Ovary (tissue), 7 donors: ENCODE measurements at regions not wholly inside any gene's neighbourhood (a gene's known extent, or its start where the extent isn't known, plus 50 kb on each side); places are given as distances from the start of the nearest gene placed in this dataset.

Source experiments
- DNase-seq, 5 donors: peaks; one replicate each; pipeline ENCODE4 v3.0.0-alpha.2; 2019 to 2020
- H3K27ac ChIP-seq, 2 donors: fragments of 200-600 bp; one replicate each; pipeline versions ENCODE4 v1.5.1 to v1.8.0; 2019 to 2022
- H3K27me3 ChIP-seq: fragments of 200-600 bp; one replicate; pipeline ENCODE4 v1.8.0; 2022
- H3K36me3 ChIP-seq: fragments of 200-600 bp; sonication (generic); one replicate; pipeline ENCODE4 v1.5.1; 2019
- H3K4me1 ChIP-seq: one replicate; pipeline ENCODE4 v1.8.1; 2013; ENCODE audit warnings: mild to moderate bottlenecking, moderate library complexity; ENCODE audit not compliant: insufficient read depth
- H3K4me3 ChIP-seq: fragments of 200-600 bp; sonication (generic); one replicate; pipeline ENCODE4 v1.5.1; 2017
- H3K9me3 ChIP-seq, 2 donors: fragments of 200-600 bp in 1 of 2; sonication (generic) in 1 of 2; one replicate each; pipeline versions ENCODE4 v1.5.1 to v1.8.1; 2013 to 2019; ENCODE audit warnings: mild to moderate bottlenecking in 1 of 2, moderate library complexity in 1 of 2
- CTCF ChIP-seq, 3 donors: fragments of 450-650 bp in 2 of 3; fragments of 200-600 bp in 1 of 3; IDR thresholded peaks; one replicate each; pipeline versions ENCODE4 v1.5.1 to v1.8.0; 2016 to 2022; ENCODE audit warnings: antibody characterized with exemption in 3 of 3, mild to moderate bottlenecking in 1 of 3
- EP300 ChIP-seq: sonication (generic); formaldehyde crosslinking; IDR thresholded peaks from one replicate; pipeline ENCODE4 v1.6.1; 2017; ENCODE audit warnings: antibody characterized with exemption
- POLR2A ChIP-seq: fragments of 450-650 bp; IDR thresholded peaks from one replicate; pipeline ENCODE4 v1.6.1; 2017; ENCODE audit warnings: antibody characterized with exemption, mild to moderate bottlenecking, moderate library complexity
- WGBS, 3 donors: extraction: QIAGEN DNeasy Blood & Tissue Kit in 1 of 3; methylation state at CpG; one replicate each; pipeline versions ENCODE4 v1.1.5 to v1.1.7; 2013 to 2017; 5-methylcytosine and 5-hydroxymethylcytosine counted together
- intact Hi-C, 4 donors: fragments of 100-400 bp; cut with DNase I; formaldehyde crosslinking; loops; one replicate each; pipeline versions ENCODE4 v1.11.0 to v1.15.1; 2022 to 2023
- donor health status: DM: no; HTN: no; CAD: no; lungs with moderate emphysema.
- donor health status: DM: no; HTN: no; CAD: no.
- donor health status: Bipolar disorder and iron deficiency.
- donor health status: DM: no; HTN: no; CAD: no.
- donor health status: DM: yes; HTN: yes; CAD: no.

- intact Hi-C loops: no loop called here
- Histone ChIP-seq H3K27ac (no peak overlapping the region), H3K4me1 (peaks cover 4% of the 10 kb centered on the region), H3K4me3 (no peak overlapping the region), H3K36me3 (no peaks in the 10 kb centered on the region), H3K9me3 (no peaks in the 10 kb centered on the region), H3K27me3 (no peaks in the 10 kb centered on the region)
- no peak for TF ChIP-seq CTCF (IDR thresholded peaks at IDR 0.05)
- no peak for TF ChIP-seq POLR2A
- TF ChIP-seq EP300: no peak
- 95 to 96% (median 95%) methylated on average over 27 of the region's 27 CpGs for WGBS, 3 donors
- DNase-seq: no peak
Measured at GRCh38 chr5:179410291-179411160, 65.3 kb upstream of the ADAMTS2 start.

- no peaks in the 10 kb centered on the region for H3K27me3 ChIP-seq
- DNase-seq: no peak
- H3K4me3 ChIP-seq: no peak overlapping the region
- H3K9me3 ChIP-seq: no peaks in the 10 kb centered on the region
- H3K36me3 ChIP-seq: no peaks in the 10 kb centered on the region
- peaks cover 4% of the 10 kb centered on the region for H3K4me1 ChIP-seq
- no peak overlapping the region for H3K27ac ChIP-seq
- TF ChIP-seq CTCF (IDR thresholded peaks at IDR 0.05): no peak
- TF ChIP-seq POLR2A: no peak
- no peak for TF ChIP-seq EP300
- intact Hi-C loops: loop anchor here in 1 of 4 donors (10.0 kb wide), 1 partner anchor 245 kb away; no protein-coding TSS in a partner anchor
- WGBS, 3 donors: 86 to 94% (median 90%) methylated on average over 7 of the region's 7 CpGs
Measured at GRCh38 chr5:179409806-179410205, 64.5 kb upstream of the ADAMTS2 start.

- Histone ChIP-seq H3K4me3 (no peak overlapping the region), H3K9me3 (no peaks in the 10 kb centered on the region), H3K4me1 (peaks cover 4% of the 10 kb centered on the region), H3K27ac (no peak overlapping the region), H3K27me3 (no peaks in the 10 kb centered on the region), H3K36me3 (no peaks in the 10 kb centered on the region)
- no peak for DNase-seq
- TF ChIP-seq CTCF (IDR thresholded peaks at IDR 0.05): no peak
- TF ChIP-seq POLR2A: no peak
- no peak for TF ChIP-seq EP300
- 81 to 85% (median 83%) methylated on average over 19 of the region's 19 CpGs for whole genome bisulfite sequencing, 3 donors
- intact Hi-C loops: loop anchor here in 1 of 4 donors (10.0 kb wide), 1 partner anchor 244 kb away; no protein-coding TSS in a partner anchor
Measured at GRCh38 chr5:179408611-179409010, 63.4 kb upstream of the ADAMTS2 start.

GRCh38 chr5:179407191-179408175, 62.2 kb upstream of the ADAMTS2 start:
- H3K27me3 ChIP-seq: no peaks in the 10 kb centered on the region
- intact Hi-C loops: loop anchor here in 1 of 4 donors (10.0 kb wide), 1 partner anchor 243 kb away; no protein-coding TSS in a partner anchor
- TF ChIP-seq CTCF (IDR thresholded peaks at IDR 0.05) (no peak), EP300 (no peak), POLR2A (no peak)
- H3K27ac ChIP-seq: no peak overlapping the region
- peaks cover 4% of the 10 kb centered on the region for H3K4me1 ChIP-seq
- H3K9me3 ChIP-seq: no peaks in the 10 kb centered on the region
- no peaks in the 10 kb centered on the region for H3K36me3 ChIP-seq
- no peak overlapping the region for H3K4me3 ChIP-seq
- WGBS, 3 donors: 78 to 86% (median 86%) methylated on average over 16 of the region's 16 CpGs
- DNase-seq: no peak
